ENCODE measurements at regions not wholly inside any gene's neighbourhood (a gene's known extent, or its start where the extent isn't known, plus 50 kb on each side); places are given as distances from the start of the nearest gene placed in this dataset.

DNA sequence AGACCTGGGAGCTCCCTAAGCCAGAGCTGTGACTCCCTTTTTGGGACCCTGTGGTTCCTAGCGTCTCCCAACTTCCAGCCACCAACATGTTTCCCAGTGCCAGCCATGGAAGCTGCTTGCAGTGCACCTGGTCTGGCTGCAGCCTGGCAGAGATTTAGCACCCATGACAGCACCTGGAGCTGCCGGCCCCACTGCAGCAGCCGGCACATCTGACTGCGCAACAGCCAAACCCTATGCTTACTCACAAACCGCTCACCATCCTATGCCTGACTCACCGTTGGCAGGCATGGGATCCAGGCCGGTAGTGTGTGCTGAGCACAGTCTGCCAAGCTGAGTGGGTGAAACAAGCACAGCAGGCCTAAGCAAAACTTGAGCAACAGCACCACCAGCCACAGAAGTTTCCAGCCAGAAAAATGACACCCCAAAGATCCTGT lies 435.9 kb upstream of the PRMT6 start:
- no peak for TF ChIP-seq CTCF (IDR thresholded peaks at IDR 0.05)
- TF ChIP-seq POLR2A (IDR thresholded peaks at IDR 0.05) = no peak
